OCI-LY3 (cell line): ENCODE measurements at regions not wholly inside any gene's neighbourhood (a gene's known extent, or its start where the extent isn't known, plus 50 kb on each side); places are given as distances from the start of the nearest gene placed in this dataset.

ENCODE experiments used
- H2AFZ ChIP-seq: fragments of 200-600, 300-600 bp; shearing (Covaris generic); 2 replicates; pipeline ENCODE4 v1.6.0; 2014; ENCODE audit warnings: antibody characterized with exemption, low read depth, low read length
- H3K27ac ChIP-seq: fragments of 200-600, 300-600 bp; sonication (generic); 2 replicates; pipeline ENCODE4 v1.5.1; 2014; ENCODE audit warnings: mild to moderate bottlenecking, low read length, moderate library complexity, mixed read lengths
- H3K27me3 ChIP-seq: fragments of 200-600, 300-600 bp; sonication (generic); 2 replicates; pipeline ENCODE4 v1.6.1; 2014; ENCODE audit warnings: low read depth, low read length, mixed read lengths
- H3K36me3 ChIP-seq: fragments of 200-600, 300-600 bp; sonication (generic); replicated peaks from 2 replicates; pipeline ENCODE3; 2014; ENCODE audit warnings: low read depth, low read length, mixed read lengths
- H3K4me1 ChIP-seq: fragments of 300-600, 200-600 bp; sonication (generic); 2 replicates; pipeline ENCODE4 v1.6.1; 2014; ENCODE audit warnings: low read length, mixed read lengths
- H3K4me2 ChIP-seq: fragments of 200-600, 300-600 bp; sonication (generic); 2 replicates; pipeline ENCODE4 v1.6.1; 2014; ENCODE audit warnings: low read length, mixed read lengths
- H3K4me3 ChIP-seq: fragments of 300-600, 200-600 bp; sonication (generic); 2 replicates; pipeline ENCODE4 v1.5.1; 2014; ENCODE audit warnings: antibody characterized with exemption, mild to moderate bottlenecking, low read length, moderate library complexity
- H3K79me2 ChIP-seq: fragments of 300-600, 200-600 bp; shearing (Covaris generic); 2 replicates; pipeline ENCODE4 v1.6.1; 2014; ENCODE audit warnings: mild to moderate bottlenecking, low read length, mixed read lengths
- H3K9ac ChIP-seq: fragments of 300-600, 200-600 bp; shearing (Covaris generic); 2 replicates; pipeline ENCODE4 v1.6.0; 2014; ENCODE audit warnings: mild to moderate bottlenecking, low read length, moderate library complexity
- H3K9me3 ChIP-seq: fragments of 200-600, 300-600 bp; shearing (Covaris generic); 2 replicates; pipeline ENCODE4 v1.6.1; 2014; ENCODE audit warnings: low read length, mixed read lengths; ENCODE audit not compliant: insufficient read depth
- H4K20me1 ChIP-seq: fragments of 200-600, 300-600 bp; sonication (generic); 2 replicates; pipeline ENCODE4 v1.6.1; 2016; ENCODE audit warnings: low read length, mixed read lengths; ENCODE audit not compliant: insufficient read depth
- CTCF ChIP-seq: fragments of 200-600, 300-600 bp; sonication (generic); IDR thresholded peaks from 2 replicates; pipeline ENCODE4 v1.5.1; 2014; ENCODE audit warnings: antibody characterized with exemption, low read length, low read depth
- EZH2phosphoT487 ChIP-seq: fragments of 200-600 bp; shearing (Covaris generic); IDR thresholded peaks from 2 replicates; pipeline ENCODE4 v1.6.1; 2018; ENCODE audit warnings: antibody characterized with exemption, mixed run types, low read depth

- Histone ChIP-seq H3K9me3 (no peaks in the 10 kb centered on the region), H3K27me3 (peaks cover 17% of the 10 kb centered on the region), H2AFZ (no peak overlapping the region), H3K4me1 (peaks cover 40% of the 10 kb centered on the region), H3K36me3 (no peaks in the 10 kb centered on the region), H3K27ac (no peak overlapping the region), H3K4me2 (no peak overlapping the region), H3K9ac (no peak overlapping the region), H3K79me2 (no peaks in the 10 kb centered on the region), H4K20me1 (no peaks in the 10 kb centered on the region), H3K4me3 (no peak overlapping the region)
- no peak for TF ChIP-seq CTCF
- TF ChIP-seq EZH2phosphoT487: no peak
These were observed 132.2 kb upstream of the CXCR4 start for GRCh38 chr2:136250131-136250530.

DNA sequence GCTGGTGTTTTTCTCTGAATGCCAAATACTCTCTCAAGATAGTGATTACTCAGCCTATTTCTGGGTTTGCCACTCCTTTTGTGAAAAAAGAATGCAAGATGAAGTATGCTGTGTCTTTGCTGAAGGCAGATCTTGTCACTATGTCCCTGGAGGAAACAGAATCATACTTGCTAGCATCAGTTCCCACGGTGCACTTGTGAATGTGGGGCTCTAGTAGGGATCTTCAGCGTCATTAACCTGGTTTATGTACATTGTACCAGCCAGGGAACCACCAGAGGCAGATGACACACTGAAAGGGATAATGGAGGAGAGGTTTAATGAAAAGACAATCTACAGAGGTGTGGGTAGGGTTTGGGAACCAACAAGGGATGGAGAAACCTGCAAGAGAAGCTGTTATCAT lies 131.0 kb upstream of the CXCR4 start:
- H3K9ac ChIP-seq: no peak overlapping the region
- TF ChIP-seq EZH2phosphoT487 (no peak), CTCF (no peak)
- no peaks in the 10 kb centered on the region for H3K36me3 ChIP-seq
- peaks cover 17% of the 10 kb centered on the region for H3K27me3 ChIP-seq
- H3K4me3 ChIP-seq: no peak overlapping the region
- H3K4me1 ChIP-seq: peaks cover 30% of the 10 kb centered on the region
- H4K20me1 ChIP-seq: no peaks in the 10 kb centered on the region
- H3K27ac ChIP-seq: no peak overlapping the region
- H3K79me2 ChIP-seq: no peaks in the 10 kb centered on the region
- no peak overlapping the region for H2AFZ ChIP-seq
- H3K4me2 ChIP-seq: no peak overlapping the region
- no peaks in the 10 kb centered on the region for H3K9me3 ChIP-seq

GRCh38 chr2:136248242-136248641 lies 130.3 kb upstream of the CXCR4 start:
- H3K27ac ChIP-seq: no peak overlapping the region

DNA sequence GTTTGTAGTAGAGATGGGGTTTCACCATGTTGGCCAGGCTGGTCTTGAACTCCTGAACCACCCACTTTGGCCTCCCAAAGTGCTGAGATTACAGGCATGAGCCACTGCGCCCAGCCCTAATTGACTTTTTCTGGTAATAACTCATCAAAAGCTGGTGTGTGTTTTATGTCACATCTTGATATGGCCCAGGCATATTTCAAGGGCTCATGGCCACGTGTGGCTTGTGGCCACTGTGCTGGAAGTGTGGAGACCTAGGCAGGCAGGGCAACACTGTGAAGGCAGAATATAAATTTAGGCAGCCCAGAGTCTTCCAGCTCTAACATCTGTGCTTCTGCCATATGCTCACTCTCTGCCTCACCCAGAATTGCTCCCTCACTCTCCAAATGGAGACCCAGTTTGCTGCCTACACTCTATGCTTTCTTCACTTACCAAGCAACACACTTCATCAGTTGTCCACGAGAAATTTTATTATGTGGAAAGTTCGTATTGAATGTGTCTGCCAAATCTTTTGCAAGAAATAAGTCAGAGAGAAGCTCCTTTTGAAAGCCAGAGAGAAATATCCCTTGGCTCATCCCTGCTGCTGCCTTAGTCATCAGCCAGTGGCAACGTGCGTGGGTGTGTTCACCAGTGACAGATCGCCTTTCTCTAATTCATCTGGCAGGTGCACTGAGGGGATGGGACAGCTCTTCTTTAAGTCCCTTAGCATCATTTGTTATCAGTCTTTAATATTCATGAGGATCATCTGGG lies 129.4 kb upstream of the CXCR4 start:
- no peak for TF ChIP-seq CTCF
- TF ChIP-seq EZH2phosphoT487: no peak
- H3K4me3 ChIP-seq: no peak overlapping the region
- H3K9ac ChIP-seq: no peak overlapping the region
- no peaks in the 10 kb centered on the region for H3K79me2 ChIP-seq
- no peaks in the 10 kb centered on the region for H3K36me3 ChIP-seq
- H4K20me1 ChIP-seq: no peaks in the 10 kb centered on the region
- no peak overlapping the region for H3K4me2 ChIP-seq
- no peaks in the 10 kb centered on the region for H3K9me3 ChIP-seq
- H3K27me3 ChIP-seq: peaks cover 17% of the 10 kb centered on the region
- H3K4me1 ChIP-seq: peaks cover 19% of the 10 kb centered on the region
- no peak overlapping the region for H3K27ac ChIP-seq
- no peak overlapping the region for H2AFZ ChIP-seq

More at GRCh38 chr2:136248242-136248641, 130.3 kb upstream of the CXCR4 start:
- TF ChIP-seq EZH2phosphoT487: no peak
- no peak for TF ChIP-seq CTCF
- no peaks in the 10 kb centered on the region for H3K36me3 ChIP-seq
- H3K79me2 ChIP-seq: no peaks in the 10 kb centered on the region
- H3K9ac ChIP-seq: no peak overlapping the region
- H4K20me1 ChIP-seq: no peaks in the 10 kb centered on the region
- no peaks in the 10 kb centered on the region for H3K9me3 ChIP-seq
- peaks cover 17% of the 10 kb centered on the region for H3K27me3 ChIP-seq
- no peak overlapping the region for H3K4me2 ChIP-seq
- no peak overlapping the region for H2AFZ ChIP-seq
- no peak overlapping the region for H3K4me3 ChIP-seq
- peaks cover 23% of the 10 kb centered on the region for H3K4me1 ChIP-seq
